ENCODE measurements at regions not wholly inside any gene's neighbourhood (a gene's known extent, or its start where the extent isn't known, plus 50 kb on each side); places are given as distances from the start of the nearest gene placed in this dataset.

GRCh38 chr10:113263056-113263455, 289.8 kb upstream of the HABP2 start:
- H4K20me1 ChIP-seq (ENCODE audit: insufficient read depth) = no peaks in the 10 kb centered on the region
- no TSS peak for BruUV-seq (replicated peaks)

DNA sequence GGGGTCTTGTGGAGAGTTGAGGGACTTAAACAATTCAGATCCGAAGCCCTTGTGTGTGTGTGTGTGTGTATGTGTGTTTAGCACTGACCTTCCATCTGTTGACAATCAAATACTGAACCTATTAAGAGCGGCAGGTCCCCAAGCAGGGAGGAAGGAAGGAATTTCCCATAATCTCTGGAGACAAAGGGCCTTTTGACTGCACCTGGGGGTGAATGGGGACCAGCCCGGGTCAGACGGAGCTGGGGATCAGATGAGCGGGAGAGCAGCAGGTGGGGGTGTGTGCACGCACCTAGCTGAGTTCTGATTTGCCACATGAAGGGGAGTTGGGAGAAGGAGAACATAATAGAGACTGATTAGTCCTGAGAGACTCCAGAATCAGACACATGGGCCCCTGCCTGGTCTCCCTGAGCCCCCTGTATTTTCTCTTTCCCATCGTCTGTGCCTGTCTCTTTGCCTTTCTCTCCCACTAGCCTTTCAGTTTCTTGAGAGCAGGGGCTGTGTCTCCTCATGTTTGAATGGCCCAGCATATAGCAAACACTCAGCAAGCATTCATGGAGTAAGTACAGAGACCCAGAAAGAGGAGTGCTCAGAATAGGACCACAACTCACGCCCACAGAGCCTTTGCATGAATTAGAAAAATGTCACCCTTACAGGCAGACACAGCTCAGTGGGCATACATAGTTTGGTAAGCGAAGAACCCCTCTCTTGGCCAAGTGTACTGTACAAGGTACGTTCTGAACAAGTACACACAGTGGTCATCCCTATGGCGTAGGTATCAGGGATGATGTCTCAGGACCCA, 288.3 kb upstream of the HABP2 start:
- Histone ChIP-seq H3K79me2 (ENCODE audit: insufficient read depth, low read length) (no peaks in the 10 kb centered on the region), H3K27ac (ENCODE audit: low read depth, low read length) (no peak overlapping the region), H3K9me2 (ENCODE audit: insufficient read depth) (no peaks in the 10 kb centered on the region), H3K9ac (ENCODE audit: low read length) (no peak overlapping the region), H4K20me1 (ENCODE audit: insufficient read depth) (no peaks in the 10 kb centered on the region), H3K27me3 (ENCODE audit: insufficient read depth, low read length) (peaks cover 49% of the 10 kb centered on the region), H3K4me3 (replicated peaks in 1 of 2; ENCODE audit: low read depth in 1 of 2, low read length in 2 of 2) (no peak overlapping the region), H3K9me3 (ENCODE audit: control insufficient read depth in 1 of 2, insufficient read depth in 1 of 2, low read depth in 1 of 2, low read length in 2 of 2) (no peaks in the 10 kb centered on the region), H3K36me3 (ENCODE audit: control insufficient read depth in 1 of 2, insufficient read depth in 2 of 2, low read length in 2 of 2) (no peaks in the 10 kb centered on the region), H3K4me2 (ENCODE audit: low read length) (no peak overlapping the region), H3K4me1 (ENCODE audit: control insufficient read depth in 1 of 2, insufficient read depth in 2 of 2, low read length in 2 of 2) (no peaks in the 10 kb centered on the region), H2AFZ (ENCODE audit: low read depth, low read length, poor library complexity, severe bottlenecking) (no peak overlapping the region)
- ATAC-seq = no peak
- no peak for DNase-seq (ENCODE audit: low read depth, low spot score)
- ChIA-PET CTCF (no interaction called here), POLR2A (no interaction called here), RAD21 (ENCODE audit: low non-redundant PET in 1 of 2, low total read pairs in 2 of 2, uncharacterized antibody in 2 of 2, unreplicated experiment in 2 of 2) (no interaction called here)
- BruUV-seq (replicated peaks) = no TSS peak
- intact Hi-C loops (cut with micrococcal nuclease) = no loop called here
- no peak for TF ChIP-seq FOSL1 (IDR thresholded peaks at IDR 0.05; ENCODE audit: low read depth)
- no peak for TF ChIP-seq MAX (IDR thresholded peaks at IDR 0.05)
- no peak for TF ChIP-seq SRF (IDR thresholded peaks at IDR 0.05; ENCODE audit: low read depth)
- TF ChIP-seq SIN3A (IDR thresholded peaks at IDR 0.05; ENCODE audit: low read depth) = no peak
- no peak for TF ChIP-seq POLR2A (IDR thresholded peaks at IDR 0.05; ENCODE audit: borderline replicate concordance, extremely low read depth, insufficient read depth, insufficient read length)
- TF ChIP-seq, protein P1, sequence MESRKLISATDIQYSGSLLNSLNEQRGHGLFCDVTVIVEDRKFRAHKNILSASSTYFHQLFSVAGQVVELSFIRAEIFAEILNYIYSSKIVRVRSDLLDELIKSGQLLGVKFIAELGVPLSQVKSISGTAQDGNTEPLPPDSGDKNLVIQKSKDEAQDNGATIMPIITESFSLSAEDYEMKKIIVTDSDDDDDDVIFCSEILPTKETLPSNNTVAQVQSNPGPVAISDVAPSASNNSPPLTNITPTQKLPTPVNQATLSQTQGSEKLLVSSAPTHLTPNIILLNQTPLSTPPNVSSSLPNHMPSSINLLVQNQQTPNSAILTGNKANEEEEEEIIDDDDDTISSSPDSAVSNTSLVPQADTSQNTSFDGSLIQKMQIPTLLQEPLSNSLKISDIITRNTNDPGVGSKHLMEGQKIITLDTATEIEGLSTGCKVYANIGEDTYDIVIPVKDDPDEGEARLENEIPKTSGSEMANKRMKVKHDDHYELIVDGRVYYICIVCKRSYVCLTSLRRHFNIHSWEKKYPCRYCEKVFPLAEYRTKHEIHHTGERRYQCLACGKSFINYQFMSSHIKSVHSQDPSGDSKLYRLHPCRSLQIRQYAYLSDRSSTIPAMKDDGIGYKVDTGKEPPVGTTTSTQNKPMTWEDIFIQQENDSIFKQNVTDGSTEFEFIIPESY (IDR thresholded peaks at IDR 0.05; ENCODE audit: extremely low read depth, insufficient replicate concordance, low read length) = no peak
- no peak for TF ChIP-seq EZH2phosphoT487 (IDR thresholded peaks at IDR 0.05; ENCODE audit: borderline replicate concordance)
- no peak for TF ChIP-seq CBX3 (IDR thresholded peaks at IDR 0.05; ENCODE audit: low read depth)
- TF ChIP-seq EGR1 (IDR thresholded peaks at IDR 0.05; ENCODE audit: low read depth) = no peak
- no peak for TF ChIP-seq RAD21 (IDR thresholded peaks at IDR 0.05; ENCODE audit: low read depth)
- no peak for TF ChIP-seq JUND (IDR thresholded peaks at IDR 0.05)

More at GRCh38 chr10:113263056-113263455, 289.8 kb upstream of the HABP2 start:
- Histone ChIP-seq H2AFZ (ENCODE audit: low read depth, low read length, poor library complexity, severe bottlenecking) (no peak overlapping the region), H3K4me3 (replicated peaks in 1 of 2; ENCODE audit: low read depth in 1 of 2, low read length in 2 of 2) (no peak overlapping the region), H3K9me3 (ENCODE audit: control insufficient read depth in 1 of 2, insufficient read depth in 1 of 2, low read depth in 1 of 2, low read length in 2 of 2) (no peaks in the 10 kb centered on the region), H3K27me3 (ENCODE audit: insufficient read depth, low read length) (peaks cover 61% of the 10 kb centered on the region), H3K36me3 (ENCODE audit: control insufficient read depth in 1 of 2, insufficient read depth in 2 of 2, low read length in 2 of 2) (no peaks in the 10 kb centered on the region), H3K9me2 (ENCODE audit: insufficient read depth) (no peaks in the 10 kb centered on the region), H3K4me2 (ENCODE audit: low read length) (no peak overlapping the region), H3K79me2 (ENCODE audit: insufficient read depth, low read length) (no peaks in the 10 kb centered on the region), H3K4me1 (ENCODE audit: control insufficient read depth in 1 of 2, insufficient read depth in 2 of 2, low read length in 2 of 2) (no peaks in the 10 kb centered on the region), H3K27ac (ENCODE audit: low read depth, low read length) (no peak overlapping the region), H3K9ac (ENCODE audit: low read length) (no peak overlapping the region)
- ChIA-PET RAD21 (ENCODE audit: low non-redundant PET in 1 of 2, low total read pairs in 2 of 2, uncharacterized antibody in 2 of 2, unreplicated experiment in 2 of 2) (no interaction called here), POLR2A (no interaction called here), CTCF (no interaction called here)
- no peak for DNase-seq (ENCODE audit: low read depth, low spot score)
- no peak for TF ChIP-seq RAD21 (IDR thresholded peaks at IDR 0.05; ENCODE audit: low read depth)
- TF ChIP-seq, protein P1 (IDR thresholded peaks at IDR 0.05; ENCODE audit: extremely low read depth, insufficient replicate concordance, low read length) = no peak
- no peak for TF ChIP-seq MAX (IDR thresholded peaks at IDR 0.05)
- no peak for ATAC-seq
- intact Hi-C loops (cut with micrococcal nuclease) = no loop called here
